ENCODE measurements at regions not wholly inside any gene's neighbourhood (a gene's known extent, or its start where the extent isn't known, plus 50 kb on each side); places are given as distances from the start of the nearest gene placed in this dataset.

DNA sequence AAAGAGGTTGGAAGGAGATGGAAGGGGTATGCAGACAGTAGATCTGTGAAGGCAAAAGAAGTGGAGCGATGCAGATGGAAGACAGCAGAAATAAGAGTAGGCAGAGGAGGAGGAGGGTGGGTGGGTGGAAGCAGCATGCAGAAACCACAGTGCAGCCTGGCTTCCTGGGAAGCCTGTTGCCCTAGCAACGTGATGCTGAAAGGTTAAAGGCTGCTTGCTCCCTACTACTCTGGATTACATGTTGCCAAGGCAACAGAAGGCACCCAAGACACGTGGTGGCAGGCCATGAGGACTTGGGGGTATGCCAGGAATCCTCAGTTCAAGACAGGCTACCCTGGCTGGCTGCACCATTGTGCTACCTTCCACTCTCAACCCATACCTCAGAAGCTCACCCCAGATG lies 129.6 kb downstream of the GRIN2B start:
- TF ChIP-seq POLR2A (IDR thresholded peaks at IDR 0.05; ENCODE audit: low read length) (no peak), GATA1 (IDR thresholded peaks at IDR 0.05; ENCODE audit: low read depth, low read length) (no peak)

All from erythroblast (primary cell).